ENCODE measurements at regions not wholly inside any gene's neighbourhood (a gene's known extent, or its start where the extent isn't known, plus 50 kb on each side); places are given as distances from the start of the nearest gene placed in this dataset.

- DNase-seq (ENCODE audit: low read depth in 4 of 4, low spot score in 2 of 4) = peak in 1 of 4 donors; percentile 31
Measured at GRCh38 chr2:121955426-121955825, 200.0 kb downstream of the TSN start.

DNA sequence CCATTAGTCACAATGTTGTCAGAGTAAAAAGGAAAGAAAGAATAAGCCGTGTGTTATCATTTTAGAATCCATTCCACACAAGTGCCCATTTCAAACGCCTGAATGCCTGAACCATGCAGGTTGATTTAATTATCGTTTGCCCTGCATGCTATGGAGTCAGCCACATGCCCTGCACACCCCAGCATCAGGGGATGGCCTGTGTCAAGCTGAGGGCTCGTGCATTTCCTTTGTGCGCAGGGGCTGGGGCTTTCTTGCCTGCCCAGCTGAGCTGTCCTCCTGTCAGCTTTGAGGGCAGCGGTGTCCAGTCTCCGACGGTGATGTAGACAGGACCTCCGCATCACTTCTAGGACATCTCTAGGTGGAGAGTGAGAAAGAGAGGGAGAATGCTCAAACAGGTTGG, 200.4 kb downstream of the TSN start:
- no peak for DNase-seq (ENCODE audit: low read depth in 4 of 4, low spot score in 2 of 4)

- DNase-seq (ENCODE audit: low read depth in 4 of 4, low spot score in 2 of 4) = no peak
Measured at GRCh38 chr2:121960251-121960650, 204.8 kb downstream of the TSN start.

GRCh38 chr2:121961761-121962160, 206.3 kb downstream of the TSN start:
- no peak for DNase-seq (ENCODE audit: low read depth in 4 of 4, low spot score in 2 of 4)

- DNase-seq (ENCODE audit: low read depth in 4 of 4, low spot score in 2 of 4) = no peak
Measured at GRCh38 chr2:121965661-121966060, 210.2 kb downstream of the TSN start.

GRCh38 chr2:121966663-121967062, 211.2 kb downstream of the TSN start:
- DNase-seq (ENCODE audit: low read depth in 4 of 4, low spot score in 2 of 4) = no peak

DNA sequence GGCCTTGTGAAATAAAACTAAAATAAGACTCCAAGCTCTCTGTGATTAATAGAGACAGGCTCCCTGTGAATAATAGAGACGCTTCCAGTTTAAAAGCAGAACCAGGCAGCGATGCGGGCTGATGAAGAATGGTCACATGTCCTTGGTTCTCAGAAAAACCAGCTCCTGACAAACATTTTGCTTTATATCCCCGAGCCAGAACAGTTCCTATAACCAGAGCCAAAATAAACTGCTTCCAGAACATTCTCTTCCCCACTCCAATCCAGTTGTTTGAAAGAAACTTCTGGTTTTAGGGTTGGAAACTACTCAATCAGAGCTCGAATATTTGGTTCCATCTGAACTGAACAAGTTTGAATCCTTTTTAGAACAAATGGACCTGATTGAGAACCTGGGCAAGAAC, 213.7 kb downstream of the TSN start:
- no peak for DNase-seq (ENCODE audit: low read depth in 4 of 4, low spot score in 2 of 4)

- DNase-seq (ENCODE audit: low read depth in 4 of 4, low spot score in 2 of 4) = no peak
Measured at GRCh38 chr2:121969766-121970639, 214.6 kb downstream of the TSN start.

DNA sequence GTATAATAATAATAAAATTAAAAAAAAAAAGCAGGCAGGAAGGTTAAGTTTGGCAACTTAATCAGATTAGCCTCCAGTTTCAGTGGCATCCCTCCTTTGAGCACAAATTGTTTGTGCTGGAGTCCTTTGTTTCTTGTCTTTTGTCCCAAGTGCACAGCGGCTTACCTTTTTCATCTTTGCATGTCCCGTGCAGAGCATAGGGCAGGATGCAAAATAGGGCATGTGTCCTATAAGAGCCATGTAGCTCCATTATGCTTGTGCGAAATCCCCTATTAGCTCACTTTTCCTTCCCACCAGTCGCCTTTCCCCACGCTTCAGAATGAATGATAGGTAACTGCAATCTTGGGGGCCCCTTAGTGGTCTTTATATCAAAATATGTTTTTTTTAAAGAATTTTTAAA, 216.8 kb downstream of the TSN start:
- DNase-seq (ENCODE audit: low read depth in 4 of 4, low spot score in 2 of 4) = no peak

DNA sequence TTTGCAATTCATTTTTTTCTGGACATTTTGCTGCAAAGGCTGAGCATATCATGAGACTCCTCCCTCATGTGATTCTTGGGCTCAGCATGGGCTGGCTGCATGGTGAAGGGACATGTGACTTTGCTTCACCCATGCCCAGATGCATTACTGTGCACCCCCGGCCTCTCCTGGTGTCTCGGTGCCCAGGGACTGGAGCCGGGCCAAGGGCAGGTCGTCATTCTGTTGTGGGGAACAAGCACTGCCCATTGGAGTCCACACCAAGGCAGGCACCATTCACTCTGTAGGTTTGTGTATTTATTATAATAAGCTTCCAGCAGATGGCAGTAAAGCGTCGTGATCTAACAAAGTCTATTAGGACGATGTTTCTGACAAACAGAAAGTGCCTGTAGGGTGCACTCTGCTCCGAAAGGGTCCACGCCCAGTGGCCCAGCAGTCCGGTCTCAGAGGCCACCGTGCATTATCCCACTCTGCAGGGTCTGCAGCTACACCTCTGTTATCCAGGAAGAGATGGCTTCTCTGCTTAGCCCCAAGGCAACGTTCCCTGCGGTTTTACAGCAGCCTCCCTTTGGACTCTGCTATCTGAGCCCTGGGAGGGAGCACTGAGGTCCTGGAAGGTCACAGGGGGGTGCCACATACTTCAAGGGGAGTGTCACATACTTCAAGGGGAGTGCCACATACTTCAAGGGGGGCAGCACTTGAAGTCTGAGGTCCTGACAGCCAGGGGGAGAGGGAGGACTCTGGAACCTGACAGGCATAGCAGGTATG, 219.6 kb downstream of the TSN start:
- DNase-seq (ENCODE audit: low read depth in 4 of 4, low spot score in 2 of 4) = peak in 2 of 4 donors; percentile 65 to 88

- DNase-seq (ENCODE audit: low read depth in 4 of 4, low spot score in 2 of 4) = no peak
Measured at GRCh38 chr2:121976926-121977325, 221.5 kb downstream of the TSN start.

- DNase-seq (ENCODE audit: low read depth in 4 of 4, low spot score in 2 of 4) = no peak
Measured at GRCh38 chr2:121977326-121977725, 221.9 kb downstream of the TSN start.

DNA sequence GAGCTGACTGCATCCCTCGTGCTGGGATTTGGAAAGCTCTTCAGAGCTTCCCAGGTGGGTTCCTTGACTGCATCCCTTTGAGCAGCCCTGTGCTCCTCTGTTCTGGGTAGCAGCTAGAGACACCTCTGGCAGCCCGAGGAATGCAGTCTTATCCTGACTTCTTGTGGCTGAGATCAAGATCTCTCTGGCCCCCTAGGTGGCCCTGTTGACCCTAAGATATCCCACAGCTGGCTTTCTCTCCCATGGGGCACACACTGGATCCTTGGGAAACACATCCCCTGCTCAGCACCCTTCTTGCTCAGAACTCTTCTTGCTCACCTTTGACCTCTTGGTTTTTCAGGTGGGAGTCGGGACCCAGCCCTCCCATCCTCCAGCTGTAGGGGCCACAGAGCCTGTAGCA, 237.2 kb downstream of the TSN start:
- DNase-seq (ENCODE audit: low read depth in 4 of 4, low spot score in 2 of 4) = no peak

DNA sequence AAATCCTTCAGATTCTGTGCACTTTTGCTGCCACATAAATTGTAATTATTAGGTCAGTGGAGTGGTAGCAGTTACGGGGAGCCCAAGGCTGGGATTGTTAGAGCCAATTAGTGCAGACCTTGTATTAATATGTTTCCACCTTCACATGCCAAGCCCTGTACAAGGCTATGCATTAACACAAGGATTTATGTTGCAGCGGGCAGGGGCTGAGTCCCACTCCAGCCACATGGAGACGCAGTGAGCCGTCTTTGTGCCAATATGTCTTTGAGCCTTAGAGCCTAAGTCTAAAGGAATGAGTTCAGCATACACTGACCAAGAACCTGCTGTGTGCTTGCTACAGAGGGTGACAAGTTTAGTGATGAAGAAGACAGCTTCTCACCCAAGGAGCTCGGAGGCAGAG, 238.2 kb downstream of the TSN start:
- no peak for DNase-seq (ENCODE audit: low read depth in 4 of 4, low spot score in 2 of 4)

- no peak for DNase-seq (ENCODE audit: low read depth in 4 of 4, low spot score in 2 of 4)
Measured at GRCh38 chr2:121994238-121995206, 239.1 kb downstream of the TSN start.

- no peak for DNase-seq (ENCODE audit: low read depth in 4 of 4, low spot score in 2 of 4)
Measured at GRCh38 chr2:121998751-121999150, 243.3 kb downstream of the TSN start.

DNA sequence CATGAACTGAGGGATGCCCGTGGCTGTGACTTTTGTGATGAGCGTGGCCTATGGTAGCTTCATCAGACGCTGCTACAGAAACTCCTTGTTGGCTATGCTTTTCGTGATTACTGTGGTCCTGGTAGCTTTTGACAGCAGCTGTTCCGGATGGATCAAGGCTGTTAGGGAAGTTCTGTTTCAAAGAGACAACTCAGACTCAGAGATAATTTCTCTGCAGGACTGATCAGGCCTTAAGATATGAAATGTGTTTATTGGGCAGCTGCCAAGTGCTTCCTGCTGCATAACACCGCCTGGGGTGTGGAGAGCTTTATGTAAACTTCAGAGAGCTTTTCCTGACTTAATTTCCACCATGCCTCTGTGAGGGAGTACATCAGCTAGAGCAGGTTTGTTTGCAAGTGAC, 243.8 kb downstream of the TSN start:
- DNase-seq (ENCODE audit: low read depth in 4 of 4, low spot score in 2 of 4) = no peak

GRCh38 chr2:122000556-122001340, 245.3 kb downstream of the TSN start:
- no peak for DNase-seq (ENCODE audit: low read depth in 4 of 4, low spot score in 2 of 4)

GRCh38 chr2:122001441-122001874, 246.0 kb downstream of the TSN start:
- no peak for DNase-seq (ENCODE audit: low read depth in 4 of 4, low spot score in 2 of 4)
